Transverse colon (tissue), 4 donors: ENCODE measurements at regions not wholly inside any gene's neighbourhood (a gene's known extent, or its start where the extent isn't known, plus 50 kb on each side); places are given as distances from the start of the nearest gene placed in this dataset.

ENCODE experiments used
- DNase-seq: peaks from one replicate; pipeline ENCODE4 v3.0.0-alpha.2; 2019
- H3K27ac ChIP-seq, 4 donors: fragments of 200-600 bp; sonication (generic); 2 replicates each; pipeline ENCODE4 v1.5.1; 2016 to 2018; ENCODE audit warnings: inconsistent platforms in 4 of 4
- H3K27me3 ChIP-seq: fragments of 200-600 bp; sonication (generic); 2 replicates; pipeline ENCODE4 v1.5.1; 2017; ENCODE audit warnings: inconsistent platforms
- H3K36me3 ChIP-seq, 4 donors: fragments of 200-600 bp; sonication (generic); 2 replicates each; pipeline ENCODE4 v1.5.1; 2017 to 2019; ENCODE audit warnings: inconsistent platforms in 4 of 4
- H3K4me1 ChIP-seq, 4 donors: fragments of 200-600 bp; sonication (generic); 2 replicates each; pipeline ENCODE4 v1.5.1; 2017 to 2020; ENCODE audit warnings: inconsistent platforms in 4 of 4
- H3K4me3 ChIP-seq, 4 donors: fragments of 200-600 bp; sonication (generic); 1 replicate in 1 of 4; 2 replicates in 3 of 4; pipeline versions ENCODE4 v1.5.1 to v1.6.1; 2017 to 2019; ENCODE audit warnings: inconsistent platforms in 4 of 4
- H3K9me3 ChIP-seq, 2 donors: fragments of 200-600 bp; sonication (generic); 2 replicates each; pipeline ENCODE4 v1.5.1; 2017 to 2019; ENCODE audit warnings: inconsistent platforms in 2 of 2
- CTCF ChIP-seq, 5 experiments: fragments of 200-600 bp in 3 of 5; fragments of 450-650 bp in 2 of 5; sonication (generic) in 3 of 5; IDR thresholded peaks; 1 replicate in 2 of 5; 2 replicates in 3 of 5; pipeline ENCODE4 v1.5.1; 2016 to 2017; ENCODE audit warnings: antibody characterized with exemption in 5 of 5, inconsistent platforms in 3 of 5, mild to moderate bottlenecking in 2 of 5, moderate library complexity in 1 of 5
- EP300 ChIP-seq: sonication (generic); formaldehyde crosslinking; IDR thresholded peaks from one replicate; pipeline ENCODE4 v1.6.1; 2017; ENCODE audit warnings: antibody characterized with exemption, low read depth
- POLR2A ChIP-seq: fragments of 450-650 bp; IDR thresholded peaks from one replicate; pipeline ENCODE4 v1.6.1; 2016; ENCODE audit warnings: antibody characterized with exemption, mild to moderate bottlenecking, moderate library complexity
- POLR2AphosphoS5 ChIP-seq, 3 donors: sonication (generic); formaldehyde crosslinking; IDR thresholded peaks; one replicate each; pipeline ENCODE4 v1.6.1; 2016; ENCODE audit warnings: antibody characterized with exemption in 3 of 3
- WGBS, 2 donors: methylation state at CpG; one replicate each; pipeline ENCODE4 v1.1.5; 2018; ENCODE audit warnings: low coverage in 1 of 2; 5-methylcytosine and 5-hydroxymethylcytosine counted together
- in situ Hi-C, 4 donors: fragments of 200-750 bp; cut with MboI; loops; one replicate each; pipeline versions ENCODE4 v1.15.0 to v1.15.1; 2017; ENCODE audit warnings: low sequenced_read_pairs in 3 of 4, low pct_ligation_motif_present in 1 of 4, low pct_unique_long_range_greater_than_20kb in 1 of 4
- intact Hi-C: fragments of 100-400 bp; cut with DNase I; formaldehyde crosslinking; loops from one replicate; pipeline ENCODE4 v1.15.1; 2023; ENCODE audit warnings: low total_unique reads

GRCh38 chr18:1173593-1173992 is 268.9 kb downstream of the ADCYAP1 start:
- Histone ChIP-seq H3K27ac (no peak overlapping the region), H3K4me3 (no peak overlapping the region), H3K4me1 (no peaks in the 10 kb centered on the region), H3K9me3 (peaks cover 9 to 24% of the 10 kb centered on the region in 2 donors), H3K27me3 (no peaks in the 10 kb centered on the region), H3K36me3 (no peaks in the 10 kb centered on the region)
- no peak for TF ChIP-seq POLR2AphosphoS5 (IDR thresholded peaks at IDR 0.05)
- no peak for TF ChIP-seq EP300
- no peak for TF ChIP-seq CTCF (IDR thresholded peaks at IDR 0.05)
- no peak for TF ChIP-seq POLR2A
- no peak for DNase-seq
- in situ Hi-C loops = no loop called here
- 69 to 76% methylated on average over 4 of the region's 4 CpGs for WGBS, 2 donors
- intact Hi-C loops = no loop called here

- Histone ChIP-seq H3K36me3 (no peaks in the 10 kb centered on the region), H3K9me3 (peaks cover 9 to 23% of the 10 kb centered on the region in 2 donors), H3K27me3 (no peaks in the 10 kb centered on the region), H3K4me1 (no peaks in the 10 kb centered on the region), H3K27ac (no peak overlapping the region), H3K4me3 (no peak overlapping the region)
- TF ChIP-seq POLR2AphosphoS5 (IDR thresholded peaks at IDR 0.05) (no peak), POLR2A (no peak), EP300 (no peak), CTCF (IDR thresholded peaks at IDR 0.05) (no peak)
- in situ Hi-C loops = no loop called here
- intact Hi-C loops = no loop called here
- no peak for DNase-seq
Observed at GRCh38 chr18:1177232-1177631, 272.6 kb downstream of the ADCYAP1 start.

- no peak overlapping the region for H3K27ac ChIP-seq
- no peak for DNase-seq
- no peak overlapping the region for H3K4me3 ChIP-seq
- H3K4me1 ChIP-seq = no peaks in the 10 kb centered on the region
- TF ChIP-seq POLR2AphosphoS5 (IDR thresholded peaks at IDR 0.05) = no peak
- TF ChIP-seq POLR2A = no peak
- no peak for TF ChIP-seq EP300
- TF ChIP-seq CTCF (IDR thresholded peaks at IDR 0.05) = no peak
- in situ Hi-C loops (no loop called here), intact Hi-C loops (no loop called here)
- H3K9me3 ChIP-seq = peaks cover 0 to 3% of the 10 kb centered on the region in 2 donors
- WGBS, 2 donors = 67 to 68% methylated on average over 3 of the region's 3 CpGs
- no peaks in the 10 kb centered on the region for H3K27me3 ChIP-seq
- no peaks in the 10 kb centered on the region for H3K36me3 ChIP-seq
Observed at GRCh38 chr18:1191341-1191740, 286.7 kb downstream of the ADCYAP1 start.

- Histone ChIP-seq H3K27me3 (no peaks in the 10 kb centered on the region), H3K27ac (no peak overlapping the region), H3K4me1 (no peaks in the 10 kb centered on the region), H3K36me3 (no peaks in the 10 kb centered on the region), H3K9me3 (peaks cover 5 to 10% of the 10 kb centered on the region in 2 donors), H3K4me3 (no peak overlapping the region)
- intact Hi-C loops (no loop called here), in situ Hi-C loops (loop anchor here in 1 of 4 donors (25.0 kb wide), 1 partner anchor 149 kb away; no protein-coding TSS in a partner anchor)
- no peak for TF ChIP-seq POLR2AphosphoS5 (IDR thresholded peaks at IDR 0.05)
- TF ChIP-seq EP300 = no peak
- no peak for TF ChIP-seq POLR2A
- 88 to 90% methylated on average over 1 of the region's 1 CpG for WGBS, 2 donors
- DNase-seq = no peak
Observed at GRCh38 chr18:1213126-1213525, 308.5 kb downstream of the ADCYAP1 start.

- no peak overlapping the region for H3K27ac ChIP-seq
- H3K4me1 ChIP-seq = no peaks in the 10 kb centered on the region
- intact Hi-C loops = no loop called here
- TF ChIP-seq CTCF (IDR thresholded peaks at IDR 0.05) = no peak
- TF ChIP-seq POLR2A = no peak
- TF ChIP-seq POLR2AphosphoS5 (IDR thresholded peaks at IDR 0.05) = no peak
- TF ChIP-seq EP300 = no peak
- 61 to 67% methylated on average over 2 of the region's 2 CpGs for WGBS, 2 donors
- in situ Hi-C loops = loop anchor here in 1 of 4 donors (25.0 kb wide), 1 partner anchor 139 kb away; no protein-coding TSS in a partner anchor
- no peak overlapping the region for H3K4me3 ChIP-seq
- H3K27me3 ChIP-seq = no peaks in the 10 kb centered on the region
- H3K9me3 ChIP-seq = no peaks in the 10 kb centered on the region
- DNase-seq = no peak
- H3K36me3 ChIP-seq = no peaks in the 10 kb centered on the region
Observed at GRCh38 chr18:1222880-1223279, 318.2 kb downstream of the ADCYAP1 start.
